ENCODE measurements at regions not wholly inside any gene's neighbourhood (a gene's known extent, or its start where the extent isn't known, plus 50 kb on each side); places are given as distances from the start of the nearest gene placed in this dataset.

GRCh38 chr1:244341455-244342450 is 110.0 kb downstream of the ADSS2 start:
- H3K4me3 ChIP-seq: no peak overlapping the region
- no peak for DNase-seq

GRCh38 chr1:244344001-244344400 is 107.7 kb downstream of the ADSS2 start:
- intact Hi-C loops (cut with DNase I): no loop called here
- H3K9me3 ChIP-seq: no peaks in the 10 kb centered on the region
- no peaks in the 10 kb centered on the region for H3K36me3 ChIP-seq
- H3K27ac ChIP-seq: no peak overlapping the region
- H3K4me3 ChIP-seq: no peak overlapping the region
- TF ChIP-seq CTCF (IDR thresholded peaks at IDR 0.05): no peak
- no peak for DNase-seq
- H3K27me3 ChIP-seq (ENCODE audit: low read depth): no peaks in the 10 kb centered on the region
- ATAC-seq: no peak
- no peaks in the 10 kb centered on the region for H3K4me1 ChIP-seq

More at GRCh38 chr1:244341455-244342450, 110.0 kb downstream of the ADSS2 start:
- Histone ChIP-seq H3K27ac (no peak overlapping the region), H3K27me3 (ENCODE audit: low read depth) (no peaks in the 10 kb centered on the region), H3K36me3 (no peaks in the 10 kb centered on the region), H3K9me3 (no peaks in the 10 kb centered on the region), H3K4me1 (no peaks in the 10 kb centered on the region)
- no peak for TF ChIP-seq CTCF (IDR thresholded peaks at IDR 0.05)
- peak; percentile 41 to 51 for ATAC-seq
- intact Hi-C loops (cut with DNase I): no loop called here

- Histone ChIP-seq H3K36me3 (no peaks in the 10 kb centered on the region), H3K9me3 (no peaks in the 10 kb centered on the region), H3K4me1 (peaks cover 9% of the 10 kb centered on the region), H3K4me3 (no peak overlapping the region), H3K27ac (no peak overlapping the region), H3K27me3 (ENCODE audit: low read depth) (no peaks in the 10 kb centered on the region)
- TF ChIP-seq CTCF (IDR thresholded peaks at IDR 0.05): no peak
- DNase-seq (no peak), ATAC-seq (no peak)
- intact Hi-C loops (cut with DNase I): no loop called here
Observed at GRCh38 chr1:244346972-244347618, 104.6 kb downstream of the ADSS2 start.

- DNase-seq (no peak), ATAC-seq (no peak)
- no peaks in the 10 kb centered on the region for H3K36me3 ChIP-seq
- intact Hi-C loops (cut with DNase I): no loop called here
- peaks cover 9% of the 10 kb centered on the region for H3K4me1 ChIP-seq
- H3K27ac ChIP-seq: no peak overlapping the region
- H3K27me3 ChIP-seq (ENCODE audit: low read depth): no peaks in the 10 kb centered on the region
- no peaks in the 10 kb centered on the region for H3K9me3 ChIP-seq
- H3K4me3 ChIP-seq: no peak overlapping the region
- TF ChIP-seq CTCF (IDR thresholded peaks at IDR 0.05): no peak
Observed at GRCh38 chr1:244347942-244348341, 103.8 kb downstream of the ADSS2 start.

GRCh38 chr1:244349103-244349531 is 102.6 kb downstream of the ADSS2 start:
- H3K4me3 ChIP-seq: no peak overlapping the region
- no peaks in the 10 kb centered on the region for H3K36me3 ChIP-seq
- H3K4me1 ChIP-seq: peaks cover 18% of the 10 kb centered on the region
- DNase-seq (no peak), ATAC-seq (peak in 1 of 2 donors; percentile 28)
- intact Hi-C loops (cut with DNase I): no loop called here
- no peaks in the 10 kb centered on the region for H3K9me3 ChIP-seq
- no peaks in the 10 kb centered on the region for H3K27me3 ChIP-seq (ENCODE audit: low read depth)
- H3K27ac ChIP-seq: no peak overlapping the region
- TF ChIP-seq CTCF (IDR thresholded peaks at IDR 0.05): no peak

Data from lower lobe of right lung (tissue), 2 donors.